ENCODE measurements at regions not wholly inside any gene's neighbourhood (a gene's known extent, or its start where the extent isn't known, plus 50 kb on each side); places are given as distances from the start of the nearest gene placed in this dataset.

DNA sequence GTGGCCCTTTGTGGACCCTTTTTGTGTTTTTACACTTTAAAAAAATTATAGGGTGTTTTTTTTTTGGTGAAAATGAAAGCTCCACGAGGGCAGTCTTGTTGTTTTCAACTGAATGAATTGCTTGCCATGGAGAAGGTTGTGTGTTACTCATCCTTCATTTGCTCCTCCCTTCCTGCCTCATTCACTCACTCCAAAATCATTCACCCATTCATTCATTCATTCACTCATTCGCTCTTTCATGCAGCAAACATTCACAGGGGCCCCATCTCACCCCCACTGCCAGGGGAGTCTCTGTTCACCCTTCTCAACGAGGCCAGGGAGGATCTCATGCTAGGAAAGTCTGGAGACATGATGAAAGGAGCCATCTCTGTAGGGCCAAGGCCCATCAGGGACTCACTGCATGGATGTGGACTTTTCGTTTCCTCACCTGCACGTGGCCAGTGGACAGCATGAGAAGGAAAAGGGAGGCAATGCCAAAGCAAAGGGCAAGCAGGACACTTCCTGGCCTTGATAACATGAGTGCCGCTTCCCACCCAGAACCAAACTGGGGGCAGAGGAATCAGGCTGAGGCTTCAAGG, 62.8 kb upstream of the COL13A1 start:
- DNase-seq (ENCODE audit: low read depth in 2 of 3, low spot score in 1 of 3), result no peak

GRCh38 chr10:69739634-69740033, 62.1 kb upstream of the COL13A1 start:
- DNase-seq (ENCODE audit: low read depth in 2 of 3, low spot score in 1 of 3), result no peak

DNA sequence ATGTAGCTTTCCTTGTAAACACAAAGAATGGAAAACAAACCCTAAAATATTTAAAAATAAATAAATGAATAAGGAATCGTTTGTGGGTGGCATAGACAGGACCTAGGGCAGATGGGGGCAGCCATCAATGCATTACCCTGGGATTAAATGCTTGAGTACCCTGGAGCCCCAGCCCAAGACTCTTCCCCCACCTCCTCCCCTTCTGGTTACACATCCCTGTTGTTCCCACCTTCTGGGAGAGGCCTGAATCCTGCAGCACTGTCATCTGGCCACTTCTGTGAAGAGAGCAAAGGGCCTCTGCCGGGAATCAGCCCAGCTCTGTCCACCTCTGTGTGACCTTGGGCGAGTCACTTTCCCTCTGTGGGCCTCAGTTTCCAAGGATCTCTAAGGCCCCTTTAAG, 61.6 kb upstream of the COL13A1 start:
- DNase-seq (ENCODE audit: low read depth in 2 of 3, low spot score in 1 of 3), result no peak

DNA sequence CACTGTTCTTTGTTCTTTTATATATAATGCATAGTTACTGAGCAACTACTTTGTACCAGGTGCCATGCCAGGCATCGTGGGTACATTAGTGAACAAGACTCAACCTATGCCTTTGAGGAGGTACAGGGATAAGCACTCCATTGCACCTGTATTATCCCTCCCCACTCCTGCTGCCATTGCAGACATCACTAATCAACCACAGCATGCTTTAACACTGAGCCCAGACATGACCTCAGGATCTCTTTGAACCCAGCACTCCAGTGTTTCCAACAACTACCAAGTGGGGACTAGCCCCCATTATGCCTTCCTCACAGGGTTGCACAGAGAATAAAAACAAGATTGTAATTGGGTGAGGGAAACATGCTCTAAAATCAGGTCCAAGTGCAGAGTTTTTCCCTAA, 60.5 kb upstream of the COL13A1 start:
- DNase-seq (ENCODE audit: low read depth in 2 of 3, low spot score in 1 of 3), result no peak

DNA sequence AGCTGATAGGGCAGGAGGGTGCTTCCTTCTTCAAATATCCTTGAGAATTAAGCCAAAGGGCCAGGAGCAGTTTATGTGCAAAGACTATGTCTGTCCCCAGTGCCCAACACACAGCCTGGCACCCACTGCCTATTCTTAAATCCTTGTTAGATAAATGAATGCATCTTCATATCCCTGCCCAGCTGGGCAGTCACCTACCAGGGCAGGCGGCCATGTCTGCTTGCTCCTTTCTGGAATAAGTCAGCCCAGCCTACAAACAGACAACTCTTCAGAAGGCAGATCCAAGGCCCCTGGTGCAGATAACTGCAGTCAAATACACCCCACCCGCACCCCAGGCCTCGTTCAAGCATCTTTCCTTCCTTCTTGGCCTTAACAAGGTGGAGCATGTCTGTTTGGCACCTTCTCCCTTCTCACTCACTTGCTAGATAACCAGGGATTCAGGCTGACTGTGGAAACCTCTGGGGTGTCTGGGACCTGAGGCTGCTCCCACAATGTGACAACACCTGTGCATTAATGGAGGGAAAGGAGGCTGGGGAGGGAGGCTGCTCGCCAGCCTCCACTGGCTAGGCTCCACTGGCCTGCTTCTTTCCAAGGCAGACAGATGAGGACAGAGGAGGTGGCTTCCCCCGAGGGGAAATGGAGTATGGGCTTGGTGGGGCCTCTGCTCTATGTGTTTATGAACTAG, 59.9 kb upstream of the COL13A1 start:
- DNase-seq (ENCODE audit: low read depth in 2 of 3, low spot score in 1 of 3), result no peak

DNA sequence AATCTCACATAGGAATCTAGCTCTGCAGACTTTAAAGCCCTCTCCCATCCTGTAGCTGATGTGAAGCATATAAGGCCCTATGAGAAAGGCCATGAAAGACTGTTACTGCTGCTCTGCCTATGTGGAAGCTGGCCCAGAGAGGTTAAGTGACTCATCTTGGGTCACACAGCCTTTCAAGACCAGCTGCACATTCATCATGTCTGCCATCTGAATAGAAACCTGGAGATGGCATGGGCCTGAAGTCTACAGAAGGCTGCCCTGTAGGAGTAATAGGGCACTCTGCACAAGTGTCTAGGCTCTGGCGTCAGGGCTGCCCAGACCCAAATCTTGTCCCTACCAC, 59.4 kb upstream of the COL13A1 start:
- no peak for DNase-seq (ENCODE audit: low read depth in 2 of 3, low spot score in 1 of 3)

DNA sequence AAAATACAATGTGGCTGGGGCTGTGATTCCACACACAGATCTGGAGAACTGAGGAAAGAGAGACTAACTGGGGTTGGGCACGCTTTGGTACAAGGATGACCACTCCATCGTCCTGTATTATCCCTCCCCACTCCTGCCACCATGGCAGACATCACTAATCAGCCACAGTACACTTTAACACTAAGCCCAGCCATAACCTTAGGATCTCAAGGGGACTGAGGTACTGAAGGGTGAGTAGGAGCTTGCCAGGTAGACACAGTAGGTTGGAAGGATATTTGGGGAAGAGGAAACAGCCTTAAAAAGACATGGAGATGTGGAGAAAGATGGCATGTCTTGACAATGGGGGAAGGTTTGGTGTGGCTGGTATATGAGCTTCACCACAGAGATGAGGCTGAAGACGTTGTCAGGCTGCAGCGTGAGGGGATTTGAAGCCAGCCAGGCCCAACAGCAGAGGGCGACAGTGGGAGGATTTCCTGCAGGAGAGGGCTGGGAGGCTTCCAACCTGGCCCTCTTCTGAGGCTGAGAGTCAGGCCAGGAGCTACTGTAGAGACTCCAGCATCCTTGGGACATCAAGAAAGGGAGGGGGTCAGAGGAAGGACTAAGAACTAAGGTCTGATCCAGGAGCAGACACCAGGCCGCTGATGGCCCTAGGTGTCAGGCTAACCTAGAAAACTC, 58.6 kb upstream of the COL13A1 start:
- DNase-seq (ENCODE audit: low read depth in 2 of 3, low spot score in 1 of 3), result no peak

GRCh38 chr10:69744971-69745370, 56.7 kb upstream of the COL13A1 start:
- no peak for DNase-seq (ENCODE audit: low read depth in 2 of 3, low spot score in 1 of 3)

DNA sequence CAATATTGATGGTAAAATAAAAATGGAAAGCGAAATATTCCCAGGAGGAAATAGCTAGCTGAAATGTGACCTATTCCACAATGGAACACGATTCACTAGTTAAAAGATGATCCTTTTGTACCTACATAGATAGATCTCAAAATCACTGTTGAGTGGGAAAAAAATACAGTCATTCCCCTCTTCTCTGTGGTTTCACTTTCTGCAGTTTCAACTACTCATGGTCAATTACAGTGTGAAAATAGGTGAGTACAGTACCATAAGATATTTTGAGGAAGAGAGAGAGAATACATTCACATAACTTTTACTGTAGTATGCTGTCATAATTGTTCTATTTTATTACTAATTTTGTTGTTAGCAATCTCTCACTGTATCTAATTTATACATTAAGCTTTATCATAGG, 56.0 kb upstream of the COL13A1 start:
- no peak for DNase-seq (ENCODE audit: low read depth in 2 of 3, low spot score in 1 of 3)

GRCh38 chr10:69747179-69747578, 54.5 kb upstream of the COL13A1 start:
- no peak for DNase-seq (ENCODE audit: low read depth in 2 of 3, low spot score in 1 of 3)

DNA sequence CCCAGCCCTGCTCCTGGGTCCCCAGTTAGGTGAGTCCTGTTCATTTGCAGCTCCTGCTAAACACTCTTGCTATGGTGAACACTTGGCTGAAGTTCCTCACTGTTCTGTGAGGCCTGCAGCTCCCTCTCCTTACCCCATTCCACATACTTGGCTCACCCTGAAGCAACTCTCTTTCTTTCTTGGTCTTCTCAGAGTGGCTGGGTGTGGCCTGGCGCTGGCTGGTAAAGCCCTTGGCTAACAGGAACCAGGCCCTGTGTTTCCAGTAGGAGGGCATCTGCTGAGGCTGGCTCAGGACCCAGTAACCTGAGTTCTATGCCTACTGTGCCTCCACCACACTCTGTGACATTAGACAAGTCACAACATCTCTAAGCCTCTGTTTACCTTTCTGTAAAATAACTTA, 53.1 kb upstream of the COL13A1 start:
- DNase-seq (ENCODE audit: low read depth in 2 of 3, low spot score in 1 of 3), result no peak

DNA sequence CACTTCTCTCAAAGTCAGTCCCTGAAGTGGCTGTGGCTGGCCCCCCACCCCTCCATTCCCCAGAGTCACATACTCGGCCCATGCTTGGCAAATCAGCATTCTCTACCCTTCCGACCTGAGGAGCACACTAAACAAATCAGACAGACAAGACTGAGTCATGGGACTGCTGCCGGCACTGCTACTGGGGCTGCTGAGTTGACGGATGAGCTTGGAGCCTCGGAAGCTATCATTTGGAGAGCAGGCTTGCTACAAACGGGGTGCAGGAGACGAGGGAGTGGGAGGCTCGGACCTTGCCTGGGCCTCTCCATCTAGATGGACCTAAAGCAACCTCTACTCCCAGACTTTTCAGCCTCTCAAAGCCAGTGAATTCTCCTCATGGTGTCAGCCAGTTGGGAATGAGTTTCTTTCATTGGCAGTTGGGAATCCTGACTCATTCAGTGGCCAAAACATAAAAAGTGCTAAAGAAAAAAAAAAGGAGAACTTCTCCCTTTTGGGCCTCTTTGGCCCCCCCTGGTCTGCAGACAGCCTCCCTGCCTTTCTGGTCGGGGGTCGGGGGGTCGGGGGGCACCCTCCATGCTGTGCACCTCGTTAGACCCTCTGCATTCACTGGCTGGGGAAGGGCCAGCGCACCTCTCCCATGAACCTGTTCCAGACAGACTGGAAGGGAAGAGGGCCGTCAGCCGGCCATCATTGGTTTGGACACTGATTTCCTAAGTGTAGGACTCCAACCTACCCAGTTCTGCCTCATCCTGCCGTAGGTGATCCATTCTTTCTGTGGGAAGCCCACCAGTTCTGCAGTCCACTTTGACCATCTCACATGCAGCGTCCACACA, 52.3 kb upstream of the COL13A1 start:
- DNase-seq (ENCODE audit: low read depth in 2 of 3, low spot score in 1 of 3), result no peak

GRCh38 chr10:69750011-69750373, 51.7 kb upstream of the COL13A1 start:
- no peak for DNase-seq (ENCODE audit: low read depth in 2 of 3, low spot score in 1 of 3)

GRCh38 chr10:69750725-69751124, 51.0 kb upstream of the COL13A1 start:
- DNase-seq (ENCODE audit: low read depth in 2 of 3, low spot score in 1 of 3), result no peak

DNA sequence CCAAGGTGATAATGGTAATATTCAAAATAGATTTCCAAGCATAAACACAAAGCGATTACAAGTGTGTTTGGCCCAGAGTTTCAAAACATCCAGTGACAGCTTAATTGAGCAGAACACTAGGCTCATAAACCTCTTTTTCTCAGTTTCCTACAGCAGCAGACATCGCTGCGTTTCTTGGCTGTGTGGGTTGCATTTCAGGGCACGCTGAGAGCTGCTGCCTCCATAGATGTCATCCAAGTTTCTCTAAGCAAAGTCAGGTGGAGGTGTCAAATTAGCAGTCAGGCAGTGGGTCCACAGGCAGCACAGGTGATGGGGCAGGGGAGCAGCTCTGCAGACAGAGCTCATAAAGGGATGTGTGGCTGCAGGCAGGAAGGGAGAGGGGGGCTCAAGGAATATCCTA, 50.5 kb upstream of the COL13A1 start:
- no peak for DNase-seq (ENCODE audit: low read depth in 2 of 3, low spot score in 1 of 3)
